ENCODE measurements at regions not wholly inside any gene's neighbourhood (a gene's known extent, or its start where the extent isn't known, plus 50 kb on each side); places are given as distances from the start of the nearest gene placed in this dataset.

DNA sequence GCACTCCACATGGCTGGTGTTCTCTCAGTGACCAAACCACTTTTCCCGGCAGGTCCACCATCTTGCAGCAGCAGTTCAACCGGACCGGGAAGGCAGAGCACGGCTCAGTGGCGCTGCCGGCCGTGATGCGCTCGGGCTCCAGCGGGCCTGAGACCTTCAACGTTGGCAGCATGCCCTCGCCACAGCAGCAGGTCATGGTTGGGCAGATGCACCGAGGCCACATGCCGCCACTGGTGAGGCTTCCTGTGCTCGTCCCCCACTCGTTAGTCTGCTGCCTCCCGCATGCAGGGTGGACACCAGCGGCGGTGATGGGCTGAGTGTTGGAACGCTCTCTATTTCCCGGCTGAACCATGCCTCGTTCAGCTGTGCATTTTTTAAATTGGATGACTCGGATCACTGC is 344.9 kb upstream of the TPM1 start:
- WGBS, 5 donors, result 83 to 94% (median 91%) methylated on average over 22 to 23 of the region's 23 CpGs
- DNase-seq, result no peak
- Histone ChIP-seq H3K9me3 (no peaks in the 10 kb centered on the region), H3K27ac (no peak overlapping the region), H3K4me3 (no peak overlapping the region), H3K36me3 (peaks cover 0 to 16% (median 0%) of the 10 kb centered on the region in 6 donors), H3K27me3 (replicated peaks in 1 of 7) (no peaks in the 10 kb centered on the region), H3K4me1 (no peaks in the 10 kb centered on the region)
- TF ChIP-seq, protein P1, sequence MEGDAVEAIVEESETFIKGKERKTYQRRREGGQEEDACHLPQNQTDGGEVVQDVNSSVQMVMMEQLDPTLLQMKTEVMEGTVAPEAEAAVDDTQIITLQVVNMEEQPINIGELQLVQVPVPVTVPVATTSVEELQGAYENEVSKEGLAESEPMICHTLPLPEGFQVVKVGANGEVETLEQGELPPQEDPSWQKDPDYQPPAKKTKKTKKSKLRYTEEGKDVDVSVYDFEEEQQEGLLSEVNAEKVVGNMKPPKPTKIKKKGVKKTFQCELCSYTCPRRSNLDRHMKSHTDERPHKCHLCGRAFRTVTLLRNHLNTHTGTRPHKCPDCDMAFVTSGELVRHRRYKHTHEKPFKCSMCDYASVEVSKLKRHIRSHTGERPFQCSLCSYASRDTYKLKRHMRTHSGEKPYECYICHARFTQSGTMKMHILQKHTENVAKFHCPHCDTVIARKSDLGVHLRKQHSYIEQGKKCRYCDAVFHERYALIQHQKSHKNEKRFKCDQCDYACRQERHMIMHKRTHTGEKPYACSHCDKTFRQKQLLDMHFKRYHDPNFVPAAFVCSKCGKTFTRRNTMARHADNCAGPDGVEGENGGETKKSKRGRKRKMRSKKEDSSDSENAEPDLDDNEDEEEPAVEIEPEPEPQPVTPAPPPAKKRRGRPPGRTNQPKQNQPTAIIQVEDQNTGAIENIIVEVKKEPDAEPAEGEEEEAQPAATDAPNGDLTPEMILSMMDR (IDR thresholded peaks at IDR 0.05 in 8 of 11, conservative IDR thresholded peaks at IDR 0.05 in 3 of 11), result no peak
- TF ChIP-seq POLR2AphosphoS5 (IDR thresholded peaks at IDR 0.05) (peak in 2 of 3 donors; percentile 31 to 63), POLR2A (IDR thresholded peaks at IDR 0.05) (no peak)
- intact Hi-C loops (cut with DNase I; ENCODE audit: low total_unique reads), result no loop called here

GRCh38 chr15:62698646-62699045 is 343.9 kb upstream of the TPM1 start:
- DNase-seq, result no peak

GRCh38 chr15:62706317-62706716 is 336.2 kb upstream of the TPM1 start:
- Histone ChIP-seq H3K4me3 (no peak overlapping the region), H3K27me3 (replicated peaks in 1 of 7) (no peaks in the 10 kb centered on the region), H3K4me1 (peaks cover 0 to 11% (median 0%) of the 10 kb centered on the region in 6 donors), H3K9me3 (no peaks in the 10 kb centered on the region), H3K27ac (no peak overlapping the region), H3K36me3 (peaks cover 0 to 11% (median 0%) of the 10 kb centered on the region in 6 donors)
- no peak for DNase-seq
- TF ChIP-seq POLR2AphosphoS5 (IDR thresholded peaks at IDR 0.05) (no peak), POLR2A (IDR thresholded peaks at IDR 0.05) (no peak)
- TF ChIP-seq, protein P1 (IDR thresholded peaks at IDR 0.05 in 8 of 11, conservative IDR thresholded peaks at IDR 0.05 in 3 of 11), result no peak
- 88 to 94% (median 92%) methylated on average over 2 of the region's 2 CpGs for WGBS, 5 donors
- intact Hi-C loops (cut with DNase I; ENCODE audit: low total_unique reads), result no loop called here

More at GRCh38 chr15:62698646-62699045, 343.9 kb upstream of the TPM1 start:
- 81 to 96% (median 92%) methylated on average over 8 of the region's 8 CpGs for WGBS, 5 donors
- Histone ChIP-seq H3K27me3 (replicated peaks in 1 of 7) (no peaks in the 10 kb centered on the region), H3K27ac (no peak overlapping the region), H3K36me3 (peaks cover 0 to 16% (median 0%) of the 10 kb centered on the region in 6 donors), H3K4me3 (no peak overlapping the region), H3K9me3 (no peaks in the 10 kb centered on the region), H3K4me1 (no peaks in the 10 kb centered on the region)
- TF ChIP-seq POLR2A (IDR thresholded peaks at IDR 0.05), result no peak
- TF ChIP-seq, protein P1 (IDR thresholded peaks at IDR 0.05 in 8 of 11, conservative IDR thresholded peaks at IDR 0.05 in 3 of 11), result no peak
- intact Hi-C loops (cut with DNase I; ENCODE audit: low total_unique reads), result no loop called here

- no peak overlapping the region for H3K27ac ChIP-seq
- no peaks in the 10 kb centered on the region for H3K9me3 ChIP-seq
- TF ChIP-seq, protein P1 (IDR thresholded peaks at IDR 0.05 in 8 of 11, conservative IDR thresholded peaks at IDR 0.05 in 3 of 11), result no peak
- TF ChIP-seq POLR2A (IDR thresholded peaks at IDR 0.05), result no peak
- TF ChIP-seq POLR2AphosphoS5 (IDR thresholded peaks at IDR 0.05), result no peak
- H3K36me3 ChIP-seq, result peaks cover 0 to 6% (median 0%) of the 10 kb centered on the region in 6 donors
- WGBS, 5 donors, result 94 to 97% (median 96%) methylated on average over 11 to 16 of the region's 16 CpGs
- no peaks in the 10 kb centered on the region for H3K27me3 ChIP-seq (replicated peaks in 1 of 7)
- intact Hi-C loops (cut with DNase I; ENCODE audit: low total_unique reads), result no loop called here
- no peak overlapping the region for H3K4me3 ChIP-seq
- DNase-seq, result no peak
- H3K4me1 ChIP-seq, result peaks cover 0 to 11% (median 0%) of the 10 kb centered on the region in 6 donors
These were observed 334.1 kb upstream of the TPM1 start for GRCh38 chr15:62708470-62708869.
